Ovary (tissue), 7 donors: ENCODE measurements at regions not wholly inside any gene's neighbourhood (a gene's known extent, or its start where the extent isn't known, plus 50 kb on each side); places are given as distances from the start of the nearest gene placed in this dataset.

ENCODE experiments used
- DNase-seq, 5 donors: peaks; one replicate each; pipeline ENCODE4 v3.0.0-alpha.2; 2019 to 2020
- H3K27ac ChIP-seq, 2 donors: fragments of 200-600 bp; one replicate each; pipeline versions ENCODE4 v1.5.1 to v1.8.0; 2019 to 2022
- H3K27me3 ChIP-seq: fragments of 200-600 bp; one replicate; pipeline ENCODE4 v1.8.0; 2022
- H3K36me3 ChIP-seq: fragments of 200-600 bp; sonication (generic); one replicate; pipeline ENCODE4 v1.5.1; 2019
- H3K4me1 ChIP-seq: one replicate; pipeline ENCODE4 v1.8.1; 2013; ENCODE audit warnings: mild to moderate bottlenecking, moderate library complexity; ENCODE audit not compliant: insufficient read depth
- H3K4me3 ChIP-seq: fragments of 200-600 bp; sonication (generic); one replicate; pipeline ENCODE4 v1.5.1; 2017
- H3K9me3 ChIP-seq, 2 donors: fragments of 200-600 bp in 1 of 2; sonication (generic) in 1 of 2; one replicate each; pipeline versions ENCODE4 v1.5.1 to v1.8.1; 2013 to 2019; ENCODE audit warnings: mild to moderate bottlenecking in 1 of 2, moderate library complexity in 1 of 2
- CTCF ChIP-seq, 3 donors: fragments of 450-650 bp in 2 of 3; fragments of 200-600 bp in 1 of 3; IDR thresholded peaks; one replicate each; pipeline versions ENCODE4 v1.5.1 to v1.8.0; 2016 to 2022; ENCODE audit warnings: antibody characterized with exemption in 3 of 3, mild to moderate bottlenecking in 1 of 3
- EP300 ChIP-seq: sonication (generic); formaldehyde crosslinking; IDR thresholded peaks from one replicate; pipeline ENCODE4 v1.6.1; 2017; ENCODE audit warnings: antibody characterized with exemption
- POLR2A ChIP-seq: fragments of 450-650 bp; IDR thresholded peaks from one replicate; pipeline ENCODE4 v1.6.1; 2017; ENCODE audit warnings: antibody characterized with exemption, mild to moderate bottlenecking, moderate library complexity
- WGBS, 3 donors: extraction: QIAGEN DNeasy Blood & Tissue Kit in 1 of 3; methylation state at CpG; one replicate each; pipeline versions ENCODE4 v1.1.5 to v1.1.7; 2013 to 2017; 5-methylcytosine and 5-hydroxymethylcytosine counted together
- intact Hi-C, 4 donors: fragments of 100-400 bp; cut with DNase I; formaldehyde crosslinking; loops; one replicate each; pipeline versions ENCODE4 v1.11.0 to v1.15.1; 2022 to 2023
- donor health status: DM: no; HTN: no; CAD: no; lungs with moderate emphysema.
- donor health status: DM: no; HTN: no; CAD: no.
- donor health status: Bipolar disorder and iron deficiency.
- donor health status: DM: no; HTN: no; CAD: no.
- donor health status: DM: yes; HTN: yes; CAD: no.

- H3K36me3 ChIP-seq = no peaks in the 10 kb centered on the region
- no peaks in the 10 kb centered on the region for H3K27me3 ChIP-seq
- WGBS, 3 donors = 36 to 52% (median 45%) methylated on average over 5 of the region's 5 CpGs
- no peak overlapping the region for H3K4me3 ChIP-seq
- intact Hi-C loops = no loop called here
- TF ChIP-seq CTCF (IDR thresholded peaks at IDR 0.05) = no peak
- no peak for TF ChIP-seq EP300
- no peak for TF ChIP-seq POLR2A
- H3K27ac ChIP-seq = no peak overlapping the region
- H3K9me3 ChIP-seq = no peaks in the 10 kb centered on the region
- H3K4me1 ChIP-seq = no peaks in the 10 kb centered on the region
- no peak for DNase-seq
Observed at GRCh38 chr2:105691947-105692390, 52.7 kb upstream of the NCK2 start.

- no peaks in the 10 kb centered on the region for H3K36me3 ChIP-seq
- TF ChIP-seq CTCF (IDR thresholded peaks at IDR 0.05) (no peak), POLR2A (no peak), EP300 (no peak)
- no peaks in the 10 kb centered on the region for H3K27me3 ChIP-seq
- 97 to 99% (median 98%) methylated on average over 4 of the region's 4 CpGs for WGBS, 3 donors
- no peak overlapping the region for H3K27ac ChIP-seq
- no peak overlapping the region for H3K4me3 ChIP-seq
- H3K4me1 ChIP-seq = no peaks in the 10 kb centered on the region
- no peaks in the 10 kb centered on the region for H3K9me3 ChIP-seq
- intact Hi-C loops = no loop called here
- DNase-seq = no peak
Observed at GRCh38 chr2:105690566-105690965, 54.1 kb upstream of the NCK2 start.

DNA sequence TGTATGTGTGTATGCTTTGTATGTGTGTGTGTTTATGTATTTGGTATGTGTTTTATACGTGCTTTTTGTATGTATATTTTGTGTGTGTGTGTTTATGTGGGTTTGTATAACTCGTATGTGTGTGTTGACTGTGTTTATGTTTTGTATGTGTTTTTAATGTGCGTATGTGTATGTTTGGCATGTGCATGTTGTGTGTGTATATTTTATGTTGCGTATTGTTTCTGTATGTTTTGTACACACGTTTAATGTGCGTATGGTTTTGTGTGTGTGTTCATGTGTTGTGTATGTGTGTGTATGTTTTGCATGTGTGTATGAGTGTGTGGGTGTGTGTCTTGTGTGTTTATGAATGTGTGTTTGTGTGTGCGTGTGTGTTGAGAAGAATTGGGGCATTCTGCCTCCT lies 55.2 kb upstream of the NCK2 start:
- H3K36me3 ChIP-seq = no peaks in the 10 kb centered on the region
- 88 to 96% (median 88%) methylated on average over 7 of the region's 7 CpGs for WGBS, 3 donors
- no peak overlapping the region for H3K4me3 ChIP-seq
- H3K4me1 ChIP-seq = no peaks in the 10 kb centered on the region
- no peaks in the 10 kb centered on the region for H3K27me3 ChIP-seq
- no peaks in the 10 kb centered on the region for H3K9me3 ChIP-seq
- TF ChIP-seq POLR2A (no peak), EP300 (no peak), CTCF (IDR thresholded peaks at IDR 0.05) (no peak)
- intact Hi-C loops = no loop called here
- no peak overlapping the region for H3K27ac ChIP-seq
- DNase-seq = no peak

DNA sequence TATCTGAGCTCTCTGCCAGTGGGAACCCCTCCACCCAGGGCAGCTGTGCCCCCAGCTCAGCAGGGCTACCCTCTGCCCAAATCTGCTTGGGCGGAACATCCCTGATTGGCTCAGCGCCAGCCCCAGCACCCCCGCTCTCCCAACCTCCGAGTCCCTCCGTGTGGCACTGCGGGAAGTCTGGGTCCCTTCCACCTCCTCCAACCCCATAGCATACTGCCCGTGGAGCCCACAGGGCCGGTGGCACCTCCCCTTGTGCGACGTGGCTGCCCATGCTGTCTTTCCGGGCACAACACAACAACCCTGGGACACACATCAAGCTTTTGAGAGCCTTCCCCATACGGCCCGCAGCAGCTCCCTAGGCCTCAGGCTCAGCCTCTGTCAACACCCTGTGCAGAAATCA lies 55.8 kb upstream of the NCK2 start:
- Histone ChIP-seq H3K4me3 (no peak overlapping the region), H3K36me3 (no peaks in the 10 kb centered on the region), H3K4me1 (no peaks in the 10 kb centered on the region), H3K27me3 (no peaks in the 10 kb centered on the region), H3K9me3 (no peaks in the 10 kb centered on the region), H3K27ac (no peak overlapping the region)
- intact Hi-C loops = no loop called here
- no peak for DNase-seq
- 88 to 95% (median 89%) methylated on average over 13 of the region's 13 CpGs for WGBS, 3 donors
- TF ChIP-seq CTCF (IDR thresholded peaks at IDR 0.05) = no peak
- TF ChIP-seq EP300 = no peak
- TF ChIP-seq POLR2A = no peak

DNA sequence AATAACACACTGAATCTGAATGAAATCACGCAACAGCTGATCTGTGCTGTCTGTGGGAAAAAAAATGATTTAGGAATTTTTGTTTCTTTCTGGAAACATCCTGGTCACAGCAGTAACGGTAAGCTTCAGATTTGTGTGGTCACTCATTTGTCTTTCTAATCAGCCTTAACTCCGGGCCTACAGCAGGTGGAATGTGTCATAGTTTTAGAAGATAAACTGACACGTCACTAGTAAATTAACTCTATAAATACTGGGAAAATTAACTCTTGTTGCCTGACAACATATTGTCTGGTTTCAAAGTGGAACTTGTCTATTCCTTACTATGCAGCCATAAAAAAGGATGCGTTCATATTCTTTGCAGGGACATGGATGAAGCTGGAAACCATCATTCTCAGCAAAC lies 58.1 kb upstream of the NCK2 start:
- 45 to 49% (median 46%) methylated on average over 5 of the region's 5 CpGs for WGBS, 3 donors
- Histone ChIP-seq H3K36me3 (no peaks in the 10 kb centered on the region), H3K9me3 (no peaks in the 10 kb centered on the region), H3K27ac (no peak overlapping the region), H3K4me3 (no peak overlapping the region), H3K4me1 (no peaks in the 10 kb centered on the region), H3K27me3 (no peaks in the 10 kb centered on the region)
- no peak for TF ChIP-seq POLR2A
- TF ChIP-seq EP300 = no peak
- no peak for TF ChIP-seq CTCF (IDR thresholded peaks at IDR 0.05)
- no peak for DNase-seq
- intact Hi-C loops = no loop called here
